ENCODE measurements at regions not wholly inside any gene's neighbourhood (a gene's known extent, or its start where the extent isn't known, plus 50 kb on each side); places are given as distances from the start of the nearest gene placed in this dataset.

DNA sequence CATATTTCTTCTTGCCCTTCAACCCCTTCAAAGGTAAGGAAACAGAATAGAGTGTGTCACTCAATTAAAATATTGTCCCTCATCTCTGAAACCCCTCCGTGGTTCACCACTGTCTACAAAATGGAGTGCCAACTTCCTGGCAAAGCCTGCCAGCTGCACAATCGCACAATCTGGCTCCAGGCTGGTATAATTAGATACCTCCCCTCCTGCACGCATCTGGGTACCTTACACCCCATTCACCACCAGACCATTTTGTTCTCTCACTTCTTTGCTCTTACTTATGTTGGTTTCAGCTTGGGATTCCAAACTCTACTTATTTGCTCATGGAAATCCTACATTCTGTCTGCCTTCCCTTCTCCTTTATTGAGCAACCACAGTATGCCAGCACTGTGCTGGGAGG is 314.9 kb downstream of the NUAK1 start:
- Histone ChIP-seq H3K36me3 (ENCODE audit: insufficient read depth, low read length) (no peaks in the 10 kb centered on the region), H3K9me2 (replicated peaks; ENCODE audit: insufficient read depth, low read length) (no peaks in the 10 kb centered on the region), H4K20me1 (ENCODE audit: insufficient read depth, low read depth, low read length) (no peaks in the 10 kb centered on the region), H3K9ac (ENCODE audit: low read length) (no peak overlapping the region), H3K4me1 (ENCODE audit: low read length) (no peaks in the 10 kb centered on the region), H3K27me3 (ENCODE audit: low read length) (no peaks in the 10 kb centered on the region), H3K4me2 (ENCODE audit: low read depth, low read length, poor library complexity, severe bottlenecking) (no peak overlapping the region), H3K27ac (ENCODE audit: low read length) (no peak overlapping the region), H3K4me3 (ENCODE audit: low read length) (no peak overlapping the region), H2AFZ (ENCODE audit: low read length) (no peak overlapping the region), H3K79me2 (ENCODE audit: low read length) (no peaks in the 10 kb centered on the region), H3K9me3 (ENCODE audit: low read length) (no peaks in the 10 kb centered on the region)
- no peak for DNase-seq

DNA sequence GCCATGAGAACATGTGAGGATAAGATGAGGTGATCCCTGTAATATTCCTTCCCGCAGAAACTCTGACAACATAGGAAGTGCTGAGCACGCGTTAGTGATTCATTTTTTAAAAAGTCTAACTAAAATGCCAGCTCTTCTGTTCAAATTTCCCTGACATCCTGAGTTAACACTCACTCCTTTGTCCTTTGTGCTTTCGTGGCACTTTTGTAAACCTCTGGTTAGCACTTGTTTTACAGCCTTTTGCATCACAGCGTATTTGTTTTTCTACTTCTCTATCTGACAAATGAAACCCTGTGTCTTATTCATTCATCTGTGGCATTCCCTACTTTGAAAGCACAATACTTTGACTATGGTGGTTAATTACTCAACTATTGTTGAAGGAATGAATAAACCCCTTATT is 313.6 kb downstream of the NUAK1 start:
- H2AFZ ChIP-seq (ENCODE audit: low read length): no peak overlapping the region
- H3K4me3 ChIP-seq (ENCODE audit: low read length): no peak overlapping the region
- no peak overlapping the region for H3K4me2 ChIP-seq (ENCODE audit: low read depth, low read length, poor library complexity, severe bottlenecking)
- H3K9ac ChIP-seq (ENCODE audit: low read length): no peak overlapping the region
- H3K9me2 ChIP-seq (replicated peaks; ENCODE audit: insufficient read depth, low read length): no peaks in the 10 kb centered on the region
- H3K4me1 ChIP-seq (ENCODE audit: low read length): no peaks in the 10 kb centered on the region
- no peaks in the 10 kb centered on the region for H3K79me2 ChIP-seq (ENCODE audit: low read length)
- H3K27ac ChIP-seq (ENCODE audit: low read length): no peak overlapping the region
- H3K9me3 ChIP-seq (ENCODE audit: low read length): no peaks in the 10 kb centered on the region
- H3K27me3 ChIP-seq (ENCODE audit: low read length): no peaks in the 10 kb centered on the region
- no peaks in the 10 kb centered on the region for H3K36me3 ChIP-seq (ENCODE audit: insufficient read depth, low read length)
- H4K20me1 ChIP-seq (ENCODE audit: insufficient read depth, low read depth, low read length): no peaks in the 10 kb centered on the region
- no peak for DNase-seq

DNA sequence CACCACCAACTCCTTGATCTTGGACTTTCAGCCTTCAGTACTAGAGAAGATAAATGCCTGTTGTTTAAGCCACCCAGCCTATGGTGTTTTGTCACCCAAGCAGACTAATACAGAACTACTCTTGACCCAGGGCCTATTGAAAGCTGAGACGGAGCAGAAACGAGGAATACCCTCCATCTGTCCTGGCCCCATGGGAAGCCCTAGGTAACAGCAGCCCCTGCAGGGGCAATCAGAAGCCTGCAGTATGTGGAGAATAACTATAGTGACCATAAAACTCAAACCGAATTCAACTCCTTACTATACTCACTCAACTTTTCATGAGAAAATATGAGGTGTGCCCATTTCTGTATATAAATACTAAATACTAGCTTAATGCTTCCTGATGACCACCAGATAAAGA is 307.4 kb downstream of the NUAK1 start:
- Histone ChIP-seq H3K27ac (ENCODE audit: low read length) (no peak overlapping the region), H4K20me1 (ENCODE audit: insufficient read depth, low read depth, low read length) (no peaks in the 10 kb centered on the region), H3K9me3 (ENCODE audit: low read length) (no peaks in the 10 kb centered on the region), H2AFZ (ENCODE audit: low read length) (no peak overlapping the region), H3K4me3 (ENCODE audit: low read length) (no peak overlapping the region), H3K4me2 (ENCODE audit: low read depth, low read length, poor library complexity, severe bottlenecking) (no peak overlapping the region), H3K4me1 (ENCODE audit: low read length) (no peaks in the 10 kb centered on the region), H3K79me2 (ENCODE audit: low read length) (no peaks in the 10 kb centered on the region), H3K27me3 (ENCODE audit: low read length) (no peaks in the 10 kb centered on the region), H3K9me2 (replicated peaks; ENCODE audit: insufficient read depth, low read length) (no peaks in the 10 kb centered on the region), H3K36me3 (ENCODE audit: insufficient read depth, low read length) (no peaks in the 10 kb centered on the region), H3K9ac (ENCODE audit: low read length) (no peak overlapping the region)
- no peak for DNase-seq

DNA sequence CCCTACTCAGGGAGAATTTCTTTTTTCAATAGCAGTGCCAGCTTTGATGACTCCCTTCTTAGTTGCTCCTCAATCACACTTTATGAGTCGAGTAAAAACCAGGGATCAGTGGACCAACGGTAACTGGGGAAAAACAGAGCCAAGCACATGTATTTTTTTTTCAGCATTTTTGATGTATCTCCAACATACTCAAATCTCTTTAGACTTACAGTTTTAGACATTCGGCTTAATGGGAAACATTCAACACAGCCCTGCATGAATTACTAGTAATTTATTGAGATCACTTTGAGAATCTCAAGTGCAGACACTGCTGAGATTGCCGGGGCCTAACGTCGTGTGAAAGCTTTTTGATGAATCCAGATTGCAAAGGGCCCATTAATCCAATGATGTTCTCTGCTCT is 306.7 kb downstream of the NUAK1 start:
- Histone ChIP-seq H3K4me2 (ENCODE audit: low read depth, low read length, poor library complexity, severe bottlenecking) (no peak overlapping the region), H3K9me2 (replicated peaks; ENCODE audit: insufficient read depth, low read length) (no peaks in the 10 kb centered on the region), H2AFZ (ENCODE audit: low read length) (no peak overlapping the region), H3K9me3 (ENCODE audit: low read length) (no peaks in the 10 kb centered on the region), H3K36me3 (ENCODE audit: insufficient read depth, low read length) (no peaks in the 10 kb centered on the region), H3K9ac (ENCODE audit: low read length) (no peak overlapping the region), H3K27me3 (ENCODE audit: low read length) (no peaks in the 10 kb centered on the region), H4K20me1 (ENCODE audit: insufficient read depth, low read depth, low read length) (no peaks in the 10 kb centered on the region), H3K4me1 (ENCODE audit: low read length) (no peaks in the 10 kb centered on the region), H3K79me2 (ENCODE audit: low read length) (no peaks in the 10 kb centered on the region), H3K27ac (ENCODE audit: low read length) (no peak overlapping the region), H3K4me3 (ENCODE audit: low read length) (no peak overlapping the region)
- no peak for DNase-seq

DNA sequence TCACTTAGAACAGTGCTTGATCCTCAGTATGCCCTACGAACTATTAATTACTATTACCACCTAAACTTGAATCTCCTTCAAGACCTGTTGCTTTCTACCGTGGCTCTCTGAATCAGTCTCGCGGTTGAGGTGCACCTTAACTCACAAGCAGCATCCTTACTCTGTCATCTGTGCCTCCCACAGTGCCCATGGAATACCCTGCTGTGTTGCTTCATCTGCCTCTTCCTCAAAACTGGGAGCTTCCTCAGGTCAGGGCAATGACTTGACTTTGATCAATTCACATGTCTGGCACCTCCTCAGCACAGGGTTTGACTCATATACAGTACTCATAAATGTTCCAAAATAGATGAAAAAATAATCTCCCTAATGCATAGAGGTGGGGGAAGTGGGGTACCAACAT is 305.9 kb downstream of the NUAK1 start:
- no peak overlapping the region for H3K4me2 ChIP-seq (ENCODE audit: low read depth, low read length, poor library complexity, severe bottlenecking)
- H3K9ac ChIP-seq (ENCODE audit: low read length): no peak overlapping the region
- H3K27ac ChIP-seq (ENCODE audit: low read length): no peak overlapping the region
- H3K27me3 ChIP-seq (ENCODE audit: low read length): no peaks in the 10 kb centered on the region
- no peaks in the 10 kb centered on the region for H3K9me3 ChIP-seq (ENCODE audit: low read length)
- DNase-seq: no peak
- H3K4me3 ChIP-seq (ENCODE audit: low read length): no peak overlapping the region
- H2AFZ ChIP-seq (ENCODE audit: low read length): no peak overlapping the region
- no peaks in the 10 kb centered on the region for H4K20me1 ChIP-seq (ENCODE audit: insufficient read depth, low read depth, low read length)
- no peaks in the 10 kb centered on the region for H3K36me3 ChIP-seq (ENCODE audit: insufficient read depth, low read length)
- no peaks in the 10 kb centered on the region for H3K79me2 ChIP-seq (ENCODE audit: low read length)
- H3K4me1 ChIP-seq (ENCODE audit: low read length): no peaks in the 10 kb centered on the region
- H3K9me2 ChIP-seq (replicated peaks; ENCODE audit: insufficient read depth, low read length): no peaks in the 10 kb centered on the region

DNA sequence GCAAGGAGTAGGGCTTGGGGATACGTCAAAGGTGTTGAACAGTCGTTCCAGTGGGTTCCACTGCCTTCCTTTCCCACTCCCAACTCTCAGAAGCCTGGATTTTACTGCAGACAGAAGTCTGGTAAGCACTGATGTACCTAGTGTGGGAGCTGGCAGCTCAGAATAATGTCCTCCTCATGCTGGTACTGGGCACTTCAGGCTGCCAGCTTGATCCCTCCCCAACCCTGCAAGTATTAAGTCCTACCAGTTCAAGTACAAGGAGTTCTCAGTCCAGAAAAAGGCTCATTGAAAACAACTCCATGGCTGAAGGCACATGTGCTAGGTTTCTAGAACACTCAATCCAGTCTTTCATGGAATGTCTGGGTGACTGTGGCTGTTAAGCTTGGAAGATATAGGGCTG is 304.3 kb downstream of the NUAK1 start:
- Histone ChIP-seq H3K4me3 (ENCODE audit: low read length) (no peak overlapping the region), H3K27me3 (ENCODE audit: low read length) (no peaks in the 10 kb centered on the region), H3K27ac (ENCODE audit: low read length) (no peak overlapping the region), H3K9me2 (replicated peaks; ENCODE audit: insufficient read depth, low read length) (no peaks in the 10 kb centered on the region), H4K20me1 (ENCODE audit: insufficient read depth, low read depth, low read length) (no peaks in the 10 kb centered on the region), H3K4me2 (ENCODE audit: low read depth, low read length, poor library complexity, severe bottlenecking) (no peak overlapping the region), H3K9me3 (ENCODE audit: low read length) (no peaks in the 10 kb centered on the region), H3K9ac (ENCODE audit: low read length) (no peak overlapping the region), H2AFZ (ENCODE audit: low read length) (no peak overlapping the region), H3K4me1 (ENCODE audit: low read length) (no peaks in the 10 kb centered on the region), H3K36me3 (ENCODE audit: insufficient read depth, low read length) (no peaks in the 10 kb centered on the region), H3K79me2 (ENCODE audit: low read length) (no peaks in the 10 kb centered on the region)
- no peak for DNase-seq

DNA sequence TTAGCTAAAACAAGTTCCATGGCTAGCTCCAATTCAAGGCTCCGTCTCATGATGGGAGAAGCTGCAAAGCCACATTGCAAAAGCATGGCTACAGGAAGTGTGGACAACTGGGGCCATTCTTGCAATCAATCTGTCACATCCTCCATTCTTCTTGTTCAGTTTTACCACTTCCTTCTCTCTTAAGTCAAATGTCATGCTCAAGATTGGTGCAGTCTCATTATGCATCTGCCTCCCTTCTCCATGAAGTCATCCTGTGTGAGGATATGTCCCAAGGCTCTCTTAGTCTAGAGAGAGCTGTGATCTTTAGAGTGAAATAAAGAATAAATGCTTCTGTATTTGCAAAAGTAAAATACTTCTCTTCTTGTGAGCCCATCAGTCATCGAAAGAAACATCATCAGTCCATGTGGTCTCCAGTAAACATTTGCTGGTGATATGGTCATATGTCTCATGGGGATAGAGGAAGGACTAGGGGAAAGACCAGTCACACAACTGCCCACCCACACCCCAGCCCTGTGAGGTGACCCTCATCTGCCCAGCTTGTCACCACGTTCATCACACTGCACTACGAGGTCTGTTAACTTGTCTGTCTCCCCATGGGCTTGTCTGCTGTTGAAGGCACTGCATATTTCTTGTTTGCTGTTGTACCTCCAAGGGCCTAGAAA is 303.0 kb downstream of the NUAK1 start:
- no peak overlapping the region for H3K4me2 ChIP-seq (ENCODE audit: low read depth, low read length, poor library complexity, severe bottlenecking)
- H3K9me3 ChIP-seq (ENCODE audit: low read length): no peaks in the 10 kb centered on the region
- H3K27ac ChIP-seq (ENCODE audit: low read length): no peak overlapping the region
- H3K36me3 ChIP-seq (ENCODE audit: insufficient read depth, low read length): no peaks in the 10 kb centered on the region
- no peaks in the 10 kb centered on the region for H3K27me3 ChIP-seq (ENCODE audit: low read length)
- H3K79me2 ChIP-seq (ENCODE audit: low read length): no peaks in the 10 kb centered on the region
- H3K4me3 ChIP-seq (ENCODE audit: low read length): no peak overlapping the region
- no peaks in the 10 kb centered on the region for H3K9me2 ChIP-seq (replicated peaks; ENCODE audit: insufficient read depth, low read length)
- no peaks in the 10 kb centered on the region for H3K4me1 ChIP-seq (ENCODE audit: low read length)
- no peak overlapping the region for H2AFZ ChIP-seq (ENCODE audit: low read length)
- H3K9ac ChIP-seq (ENCODE audit: low read length): no peak overlapping the region
- DNase-seq: no peak
- no peaks in the 10 kb centered on the region for H4K20me1 ChIP-seq (ENCODE audit: insufficient read depth, low read depth, low read length)

DNA sequence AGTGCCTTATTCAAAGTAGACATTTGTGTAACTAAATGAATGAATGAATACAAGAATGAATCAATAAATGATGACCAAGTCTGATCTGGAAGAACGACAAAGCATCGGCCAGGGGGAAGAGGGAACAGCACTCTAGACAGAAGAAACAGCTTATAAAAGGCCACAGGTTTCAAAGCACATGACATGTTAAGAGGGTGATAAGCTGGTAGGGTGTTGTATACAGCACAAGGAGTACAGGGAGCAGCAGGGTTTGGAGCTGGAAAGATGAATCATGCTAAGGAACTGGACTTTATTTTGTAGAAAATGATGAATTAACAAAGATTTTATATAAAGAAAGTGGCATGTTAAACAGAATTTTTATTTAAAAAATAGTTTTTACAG is 302.5 kb downstream of the NUAK1 start:
- H3K4me2 ChIP-seq (ENCODE audit: low read depth, low read length, poor library complexity, severe bottlenecking): no peak overlapping the region
- no peaks in the 10 kb centered on the region for H4K20me1 ChIP-seq (ENCODE audit: insufficient read depth, low read depth, low read length)
- no peaks in the 10 kb centered on the region for H3K4me1 ChIP-seq (ENCODE audit: low read length)
- H3K27ac ChIP-seq (ENCODE audit: low read length): no peak overlapping the region
- no peaks in the 10 kb centered on the region for H3K9me2 ChIP-seq (replicated peaks; ENCODE audit: insufficient read depth, low read length)
- H3K36me3 ChIP-seq (ENCODE audit: insufficient read depth, low read length): no peaks in the 10 kb centered on the region
- H2AFZ ChIP-seq (ENCODE audit: low read length): no peak overlapping the region
- H3K9ac ChIP-seq (ENCODE audit: low read length): no peak overlapping the region
- no peaks in the 10 kb centered on the region for H3K9me3 ChIP-seq (ENCODE audit: low read length)
- no peak for DNase-seq
- H3K27me3 ChIP-seq (ENCODE audit: low read length): no peaks in the 10 kb centered on the region
- no peaks in the 10 kb centered on the region for H3K79me2 ChIP-seq (ENCODE audit: low read length)
- H3K4me3 ChIP-seq (ENCODE audit: low read length): no peak overlapping the region

DNA sequence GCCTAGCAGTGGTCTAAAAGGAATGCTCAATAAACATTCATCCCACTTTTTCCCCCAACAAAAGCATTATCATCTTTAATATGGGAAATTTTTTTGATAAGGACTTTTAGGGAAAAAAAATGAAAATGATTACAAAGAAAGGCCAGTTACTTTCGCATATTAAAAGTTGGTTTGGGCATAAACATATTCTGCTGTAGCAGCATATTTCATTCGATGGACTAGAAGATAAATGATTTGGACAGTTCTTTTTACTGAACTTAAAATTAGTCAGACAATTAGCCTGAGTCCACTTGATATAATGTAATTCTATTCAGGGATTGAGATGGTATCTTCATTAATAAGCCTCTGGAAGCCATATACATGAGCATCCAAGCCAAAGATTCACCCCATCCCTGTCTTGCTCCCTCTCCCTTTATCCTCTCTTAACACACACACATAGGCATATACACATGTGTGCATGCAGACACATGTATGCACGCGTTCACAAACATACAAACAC is 299.1 kb downstream of the NUAK1 start:
- DNase-seq: no peak
- H3K27ac ChIP-seq (ENCODE audit: low read length): no peak overlapping the region
- H2AFZ ChIP-seq (ENCODE audit: low read length): no peak overlapping the region
- H3K9ac ChIP-seq (ENCODE audit: low read length): no peak overlapping the region
- H3K4me3 ChIP-seq (ENCODE audit: low read length): no peak overlapping the region
- H3K9me2 ChIP-seq (replicated peaks; ENCODE audit: insufficient read depth, low read length): no peaks in the 10 kb centered on the region
- no peaks in the 10 kb centered on the region for H3K9me3 ChIP-seq (ENCODE audit: low read length)
- H3K79me2 ChIP-seq (ENCODE audit: low read length): no peaks in the 10 kb centered on the region
- no peaks in the 10 kb centered on the region for H4K20me1 ChIP-seq (ENCODE audit: insufficient read depth, low read depth, low read length)
- H3K27me3 ChIP-seq (ENCODE audit: low read length): no peaks in the 10 kb centered on the region
- no peaks in the 10 kb centered on the region for H3K4me1 ChIP-seq (ENCODE audit: low read length)
- no peak overlapping the region for H3K4me2 ChIP-seq (ENCODE audit: low read depth, low read length, poor library complexity, severe bottlenecking)
- H3K36me3 ChIP-seq (ENCODE audit: insufficient read depth, low read length): no peaks in the 10 kb centered on the region

Data from Karpas-422 (cell line).